Coronary artery (tissue), 2 donors: ENCODE measurements at regions not wholly inside any gene's neighbourhood (a gene's known extent, or its start where the extent isn't known, plus 50 kb on each side); places are given as distances from the start of the nearest gene placed in this dataset.

ENCODE experiments used
- DNase-seq: peaks from one replicate; pipeline ENCODE4 v3.0.0-alpha.2; 2017; ENCODE audit warnings: low spot score
- H3K27ac ChIP-seq, 2 donors: fragments of 200-600 bp; sonication (generic); one replicate each; pipeline ENCODE4 v1.5.1; 2016 to 2019
- H3K4me3 ChIP-seq: fragments of 200-600 bp; sonication (generic); 2 replicates; pipeline ENCODE4 v1.5.1; 2016; ENCODE audit warnings: mild to moderate bottlenecking, moderate library complexity
- TF ChIP-seq, protein P1 (sequence below): fragments of 200-600 bp; sonication (generic); IDR thresholded peaks from one replicate; pipeline ENCODE4 v1.5.1; 2019; ENCODE audit warnings: antibody characterized with exemption

DNA sequence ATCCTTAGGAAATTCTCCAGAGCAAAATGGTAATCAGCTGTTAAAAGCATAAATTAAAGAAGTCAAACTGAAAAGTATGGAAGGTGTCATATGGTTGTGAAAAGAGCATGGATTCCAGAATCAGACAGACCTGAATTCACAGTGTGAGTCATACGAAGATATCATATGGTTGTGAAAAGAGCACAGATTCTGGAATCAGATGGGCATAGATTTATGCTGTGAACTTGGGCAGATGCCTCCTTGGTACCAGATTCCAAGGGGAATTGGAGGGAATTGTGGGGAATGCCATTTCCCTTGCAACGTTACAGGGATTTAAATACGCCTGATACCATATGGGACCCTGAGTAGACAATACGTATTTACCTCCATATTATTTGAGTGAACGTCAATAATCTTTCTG lies 183.7 kb downstream of the GALC start:
- DNase-seq = no peak
- H3K4me3 ChIP-seq = no peak overlapping the region
- no peak overlapping the region for H3K27ac ChIP-seq
- TF ChIP-seq, protein P1, sequence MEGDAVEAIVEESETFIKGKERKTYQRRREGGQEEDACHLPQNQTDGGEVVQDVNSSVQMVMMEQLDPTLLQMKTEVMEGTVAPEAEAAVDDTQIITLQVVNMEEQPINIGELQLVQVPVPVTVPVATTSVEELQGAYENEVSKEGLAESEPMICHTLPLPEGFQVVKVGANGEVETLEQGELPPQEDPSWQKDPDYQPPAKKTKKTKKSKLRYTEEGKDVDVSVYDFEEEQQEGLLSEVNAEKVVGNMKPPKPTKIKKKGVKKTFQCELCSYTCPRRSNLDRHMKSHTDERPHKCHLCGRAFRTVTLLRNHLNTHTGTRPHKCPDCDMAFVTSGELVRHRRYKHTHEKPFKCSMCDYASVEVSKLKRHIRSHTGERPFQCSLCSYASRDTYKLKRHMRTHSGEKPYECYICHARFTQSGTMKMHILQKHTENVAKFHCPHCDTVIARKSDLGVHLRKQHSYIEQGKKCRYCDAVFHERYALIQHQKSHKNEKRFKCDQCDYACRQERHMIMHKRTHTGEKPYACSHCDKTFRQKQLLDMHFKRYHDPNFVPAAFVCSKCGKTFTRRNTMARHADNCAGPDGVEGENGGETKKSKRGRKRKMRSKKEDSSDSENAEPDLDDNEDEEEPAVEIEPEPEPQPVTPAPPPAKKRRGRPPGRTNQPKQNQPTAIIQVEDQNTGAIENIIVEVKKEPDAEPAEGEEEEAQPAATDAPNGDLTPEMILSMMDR = no peak

DNA sequence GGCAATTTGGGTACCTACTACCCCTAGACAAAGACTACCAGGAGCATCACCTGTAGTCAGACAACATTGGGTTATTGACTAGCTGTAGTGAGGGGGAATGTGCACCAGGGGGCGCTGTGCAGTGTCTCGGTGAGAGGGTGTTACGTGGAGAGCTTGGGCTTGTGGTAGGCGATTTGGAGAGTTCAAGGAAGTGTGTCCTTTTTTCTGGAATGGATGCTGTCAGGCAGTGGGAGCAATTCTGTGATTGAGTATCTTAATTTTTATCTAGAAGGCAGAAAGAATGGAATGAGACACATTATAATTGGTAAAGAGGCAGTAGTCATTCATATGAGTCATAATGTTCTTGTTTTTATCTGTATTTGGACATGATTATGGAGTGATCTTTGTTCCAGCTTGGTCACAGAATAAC lies 187.7 kb downstream of the GALC start:
- TF ChIP-seq, protein P1 = peak; percentile 12
- Histone ChIP-seq H3K27ac (no peak overlapping the region), H3K4me3 (no peak overlapping the region)
- no peak for DNase-seq

DNA sequence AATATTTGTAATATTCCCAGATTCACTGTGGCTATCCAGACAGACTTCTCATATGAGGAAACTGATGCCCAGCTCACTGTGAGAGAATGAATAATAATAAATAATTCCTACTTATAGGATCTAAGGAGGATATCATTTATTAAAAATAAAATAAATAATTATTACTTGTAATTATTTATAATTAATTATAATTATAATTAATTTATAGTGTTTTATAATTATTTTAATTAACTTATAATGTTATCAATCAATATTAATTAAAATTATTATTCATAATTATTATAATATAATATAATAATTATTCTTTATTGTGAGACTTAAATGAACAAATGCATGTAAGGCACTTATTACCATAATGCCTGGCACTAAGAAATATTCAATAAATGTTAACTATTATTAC lies 192.8 kb downstream of the GALC start:
- TF ChIP-seq, protein P1 = no peak
- DNase-seq = no peak
- no peak overlapping the region for H3K4me3 ChIP-seq
- H3K27ac ChIP-seq = no peak overlapping the region

DNA sequence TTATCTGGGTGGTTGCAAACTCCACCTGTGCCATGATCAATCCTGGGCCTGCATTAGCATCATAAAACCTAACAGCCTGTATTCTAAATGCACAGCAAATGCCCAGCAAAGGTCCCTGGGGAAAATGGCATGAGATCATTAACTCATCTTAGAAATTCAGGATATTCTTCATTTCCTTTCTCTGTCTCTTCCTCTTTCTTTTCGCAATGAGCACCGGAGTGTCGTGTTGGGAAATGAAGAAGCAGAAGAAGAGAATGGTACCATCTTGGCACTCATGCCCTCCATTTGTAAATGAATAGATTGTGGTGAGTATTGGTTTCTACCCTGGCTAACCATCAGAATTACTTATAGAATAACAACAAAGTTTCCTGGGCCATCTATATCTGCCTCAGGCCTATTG lies 193.6 kb downstream of the GALC start:
- H3K27ac ChIP-seq = no peak overlapping the region
- no peak for DNase-seq

DNA sequence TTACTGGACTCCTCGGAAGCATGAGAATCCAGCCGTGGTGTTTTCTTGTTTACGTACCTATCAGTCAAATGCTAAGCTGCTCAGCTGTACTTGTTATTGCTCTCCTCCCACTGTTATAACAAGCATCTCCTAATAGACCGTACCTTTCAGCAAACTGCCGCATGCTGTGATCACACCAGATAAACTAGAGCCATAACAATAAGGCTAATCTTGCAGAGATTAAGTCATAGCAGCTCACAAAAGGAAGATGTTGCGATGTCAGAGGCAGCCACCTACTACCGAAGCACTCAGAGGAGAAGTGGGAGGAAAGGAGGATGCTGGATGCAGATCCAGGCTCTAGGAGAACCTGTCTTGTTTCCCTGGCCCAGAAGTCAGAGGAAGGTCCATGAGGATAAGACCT lies 196.0 kb downstream of the GALC start:
- TF ChIP-seq, protein P1 = no peak
- no peak for DNase-seq
- Histone ChIP-seq H3K4me3 (no peak overlapping the region), H3K27ac (no peak overlapping the region)

More for the DNA sequence above, 193.6 kb downstream of the GALC start:
- no peak overlapping the region for H3K4me3 ChIP-seq
- TF ChIP-seq, protein P1 = no peak

DNA sequence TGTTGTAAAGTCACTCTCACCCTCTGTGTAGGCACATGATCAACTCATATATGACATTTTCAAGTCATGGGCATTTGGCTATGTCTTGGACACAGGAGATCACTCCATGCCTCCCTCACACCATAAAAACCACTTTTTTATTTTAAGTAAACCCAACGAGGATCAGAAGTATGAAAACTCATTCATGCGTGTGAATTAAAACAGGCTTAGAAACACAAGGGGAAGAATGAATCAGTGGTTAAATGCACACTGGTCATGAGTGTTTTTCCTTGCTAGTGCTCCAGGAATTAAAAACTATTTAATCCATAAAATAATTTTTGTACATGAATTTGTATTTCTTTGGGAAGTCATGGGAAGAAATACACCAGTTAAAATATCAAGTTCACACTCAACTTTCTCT lies 198.4 kb downstream of the GALC start:
- no peak for DNase-seq
- Histone ChIP-seq H3K4me3 (no peak overlapping the region), H3K27ac (no peak overlapping the region)
- TF ChIP-seq, protein P1 = no peak

DNA sequence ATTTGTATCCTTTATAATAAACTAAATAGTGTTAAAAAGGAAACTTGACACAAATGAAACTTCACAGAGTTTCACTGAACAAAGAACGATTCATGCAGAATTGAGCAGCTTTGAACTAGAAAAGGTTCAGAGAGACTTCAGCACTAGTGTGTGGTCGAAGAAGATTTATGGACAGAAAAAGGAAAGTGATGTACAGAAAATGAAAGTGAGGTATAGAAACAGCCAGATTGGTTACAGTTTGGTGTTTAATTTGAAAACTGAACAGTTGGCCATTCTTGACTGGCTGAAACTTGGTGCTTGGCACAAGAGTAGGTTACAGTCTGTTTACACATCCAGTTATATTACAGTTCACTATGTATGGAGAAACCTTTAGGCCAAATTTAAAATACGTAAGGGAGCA lies 207.1 kb downstream of the GALC start:
- Histone ChIP-seq H3K4me3 (no peak overlapping the region), H3K27ac (no peak overlapping the region)
- TF ChIP-seq, protein P1 = no peak
- DNase-seq = no peak
